ENCODE measurements at regions not wholly inside any gene's neighbourhood (a gene's known extent, or its start where the extent isn't known, plus 50 kb on each side); places are given as distances from the start of the nearest gene placed in this dataset.
A peak's percentile ranks its signal among the peaks of the same experiment; 100 is the strongest.

GRCh38 chr2:2694746-2695145, 363.7 kb upstream of the MYT1L start (continued):
- TF ChIP-seq PTRF (tag; IDR thresholded peaks at IDR 0.05) = no peak

GRCh38 chr2:2692599-2693389, 361.7 kb upstream of the MYT1L start:
- POLR2A ChIA-PET = interaction anchor here (0.5 kb wide), 1 partner anchor 743 kb away, joined by 4 read pairs; no protein-coding TSS in a partner anchor
- peak; percentile 75 for ATAC-seq

GRCh38 chr2:2691419-2691818, 360.3 kb upstream of the MYT1L start:
- H4K20me1 ChIP-seq (replicated peaks; ENCODE audit: control insufficient read depth, insufficient read depth, low read length) = peaks cover 8% of the 10 kb centered on the region; the same call in 1 of the 2 replicates
- FAIRE-seq (no peak), DNase-seq (ENCODE audit: extremely low read depth in 1 of 4, low spot score in 3 of 4) (no peak), ATAC-seq (no peak)
- POLR2A ChIA-PET = no interaction called here
- H3K4me1 ChIP-seq (replicated peaks in 1 of 2; ENCODE audit: control insufficient read depth in 2 of 2, insufficient read depth in 2 of 2, low read length in 2 of 2) = no peaks in the 10 kb centered on the region
- no TSS peak for BruUV-seq (replicated peaks)
- no peak overlapping the region for H2AFZ ChIP-seq (ENCODE audit: low read depth, low read length)
- no peaks in the 10 kb centered on the region for H3K9me1 ChIP-seq (ENCODE audit: control insufficient read depth, insufficient read depth, low read length)
- H3K36me3 ChIP-seq (ENCODE audit: control insufficient read depth, insufficient read depth, low read length) = no peaks in the 10 kb centered on the region
- TF ChIP-seq NFIX (CRISPR knock-in tag; IDR thresholded peaks at IDR 0.05; ENCODE audit: low read depth) (no peak), NUFIP1 (IDR thresholded peaks at IDR 0.05; ENCODE audit: partially characterized antibody) (no peak), HIVEP1 (CRISPR knock-in tag; IDR thresholded peaks at IDR 0.05) (no peak)
- H3K4me2 ChIP-seq (ENCODE audit: insufficient read depth, low read length) = no peak overlapping the region
- H3K4me3 ChIP-seq = no peak overlapping the region
- H3K9ac ChIP-seq (ENCODE audit: insufficient read depth in 1 of 2, low read depth in 2 of 2, low read length in 2 of 2) = no peak overlapping the region
- no peak overlapping the region for H3K27ac ChIP-seq (ENCODE audit: extremely low read depth, low read depth, low read length)
- no peaks in the 10 kb centered on the region for H3K9me3 ChIP-seq (replicated peaks; ENCODE audit: control insufficient read depth, insufficient read depth, low read depth, low read length)
- in situ Hi-C loops (cut with MboI) = no loop called here
- intact Hi-C loops (cut with micrococcal nuclease) = no loop called here
- CTCF ChIA-PET (ENCODE audit: low intra/inter-chr PET ratio) = no interaction called here
- H3K27me3 ChIP-seq (ENCODE audit: control insufficient read depth in 2 of 2, insufficient read depth in 2 of 2, low read length in 2 of 2) = peaks cover 17 to 76% of the 10 kb centered on the region in 2 experiments; a peak in 4 of 5 replicates
- under 1% methylated on average over 10 of the region's 10 CpGs for WGBS (ENCODE audit: insufficient coverage, low coverage, missing lambda C conversion rate)
- no peaks in the 10 kb centered on the region for H3K79me2 ChIP-seq (ENCODE audit: control insufficient read depth, insufficient read depth, low read length)

More at GRCh38 chr2:2692599-2693389, 361.7 kb upstream of the MYT1L start:
- H3K9ac ChIP-seq (ENCODE audit: insufficient read depth in 1 of 2, low read depth in 2 of 2, low read length in 2 of 2) = no peak overlapping the region
- in situ Hi-C loops (cut with MboI) = no loop called here
- intact Hi-C loops (cut with micrococcal nuclease) = no loop called here
- no peaks in the 10 kb centered on the region for H3K36me3 ChIP-seq (ENCODE audit: control insufficient read depth, insufficient read depth, low read length)
- CTCF ChIA-PET (ENCODE audit: low intra/inter-chr PET ratio) = no interaction called here
- DNase-seq (ENCODE audit: extremely low read depth in 1 of 4, low spot score in 3 of 4) (no peak), FAIRE-seq (no peak)
- H4K20me1 ChIP-seq (replicated peaks; ENCODE audit: control insufficient read depth, insufficient read depth, low read length) = peaks cover 8% of the 10 kb centered on the region; the same call in 1 of the 2 replicates
- no peak overlapping the region for H2AFZ ChIP-seq (ENCODE audit: low read depth, low read length)
- no peak overlapping the region for H3K27ac ChIP-seq (ENCODE audit: extremely low read depth, low read depth, low read length)
- no TSS peak for BruUV-seq (replicated peaks)
- H3K9me3 ChIP-seq (replicated peaks; ENCODE audit: control insufficient read depth, insufficient read depth, low read depth, low read length) = no peaks in the 10 kb centered on the region
- TF ChIP-seq KDM5B (IDR thresholded peaks at IDR 0.05; ENCODE audit: insufficient replicate concordance, low read depth, low read length) = no peak
- TF ChIP-seq THRAP3 (IDR thresholded peaks at IDR 0.05; ENCODE audit: borderline replicate concordance) = no peak
- TF ChIP-seq SPI1 (IDR thresholded peaks at IDR 0.05; ENCODE audit: borderline replicate concordance, low read depth, low read length) = 0 out of 2 replicates have a peak, but pooled peaks have one; percentile 24
- no peak for TF ChIP-seq WHSC1 (IDR thresholded peaks at IDR 0.05; ENCODE audit: low read length)
- no peaks in the 10 kb centered on the region for H3K4me1 ChIP-seq (replicated peaks in 1 of 2; ENCODE audit: control insufficient read depth in 2 of 2, insufficient read depth in 2 of 2, low read length in 2 of 2)
- WGBS (ENCODE audit: insufficient coverage, low coverage, missing lambda C conversion rate) = under 1% methylated on average over 20 of the region's 21 CpGs
- no peak overlapping the region for H3K4me3 ChIP-seq
- H3K4me2 ChIP-seq (ENCODE audit: insufficient read depth, low read length) = no peak overlapping the region
- no peaks in the 10 kb centered on the region for H3K9me1 ChIP-seq (ENCODE audit: control insufficient read depth, insufficient read depth, low read length)
- H3K27me3 ChIP-seq (ENCODE audit: control insufficient read depth in 2 of 2, insufficient read depth in 2 of 2, low read length in 2 of 2) = peaks cover 17 to 83% of the 10 kb centered on the region in 2 experiments; a peak in 4 of 5 replicates
- no peaks in the 10 kb centered on the region for H3K79me2 ChIP-seq (ENCODE audit: control insufficient read depth, insufficient read depth, low read length)

Measured in K562 (cell line).